Activated T-cell treated with anti-CD3 and anti-CD28 coated beads, Interleukin-2, amount 50 U/mL, for 24 hours (primary cell): ENCODE measurements at regions not wholly inside any gene's neighbourhood (a gene's known extent, or its start where the extent isn't known, plus 50 kb on each side); places are given as distances from the start of the nearest gene placed in this dataset.

Experiments used
- DNase-seq: peaks from one replicate; pipeline ENCODE4 v3.0.0-alpha.2; 2020
- H3K27ac Mint-ChIP-seq: 2 replicates; pipeline ENCODE4 v1.8.0; 2020; ENCODE audit warnings: mild to moderate bottlenecking, mixed read lengths
- H3K27me3 Mint-ChIP-seq: 2 replicates; pipeline ENCODE4 v1.8.0; 2020; ENCODE audit warnings: mixed read lengths
- H3K36me3 Mint-ChIP-seq: 2 replicates; pipeline ENCODE4 v1.8.0; 2020; ENCODE audit warnings: low read depth, mixed read lengths
- H3K4me1 Mint-ChIP-seq: 2 replicates; pipeline ENCODE4 v1.8.0; 2020; ENCODE audit warnings: low read depth, mixed read lengths
- H3K4me3 Mint-ChIP-seq: 2 replicates; pipeline ENCODE4 v1.8.0; 2020; ENCODE audit warnings: mild to moderate bottlenecking, moderate library complexity, mixed read lengths
- H3K9me3 Mint-ChIP-seq: 2 replicates; pipeline ENCODE4 v1.8.0; 2020; ENCODE audit warnings: mixed read lengths

- Mint-ChIP-seq H3K27ac (no peak overlapping the region), H3K4me3 (no peak overlapping the region), H3K27me3 (no peaks in the 10 kb centered on the region), H3K4me1 (no peaks in the 10 kb centered on the region), H3K9me3 (no peaks in the 10 kb centered on the region), H3K36me3 (no peaks in the 10 kb centered on the region)
- DNase-seq, result no peak
Observed at GRCh38 chr2:191593622-191594385, 84.1 kb upstream of the NABP1 start.

DNA sequence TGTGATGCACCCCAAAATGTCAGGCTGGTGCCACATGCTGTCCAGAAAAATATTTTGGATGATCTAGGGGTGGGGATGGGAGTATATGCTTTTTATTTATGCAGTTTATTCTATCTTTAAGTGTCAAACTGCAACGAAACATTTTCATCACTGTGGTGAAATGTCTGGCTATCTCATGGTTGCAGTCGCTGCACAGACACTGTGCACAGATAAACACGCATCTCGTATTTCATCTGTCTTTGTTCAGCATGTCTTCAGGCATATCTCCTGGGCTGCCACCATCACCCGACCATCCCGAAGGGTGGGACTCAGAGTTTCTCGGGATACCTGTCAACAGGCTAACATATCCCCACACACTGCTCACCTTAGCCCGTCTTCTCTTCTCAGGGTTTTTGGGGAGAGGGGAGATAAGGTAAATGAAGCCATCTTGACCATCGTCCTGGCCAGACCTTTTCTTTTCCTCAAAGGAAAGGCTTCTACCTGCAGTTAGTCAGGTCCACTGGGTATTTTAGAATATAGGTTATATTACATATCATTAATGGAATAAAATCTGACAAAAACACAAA is 80.7 kb upstream of the NABP1 start:
- Mint-ChIP-seq H3K27ac (no peak overlapping the region), H3K27me3 (no peaks in the 10 kb centered on the region), H3K36me3 (no peaks in the 10 kb centered on the region), H3K9me3 (no peaks in the 10 kb centered on the region), H3K4me3 (no peak overlapping the region), H3K4me1 (peaks cover 3% of the 10 kb centered on the region)
- no peak for DNase-seq

DNA sequence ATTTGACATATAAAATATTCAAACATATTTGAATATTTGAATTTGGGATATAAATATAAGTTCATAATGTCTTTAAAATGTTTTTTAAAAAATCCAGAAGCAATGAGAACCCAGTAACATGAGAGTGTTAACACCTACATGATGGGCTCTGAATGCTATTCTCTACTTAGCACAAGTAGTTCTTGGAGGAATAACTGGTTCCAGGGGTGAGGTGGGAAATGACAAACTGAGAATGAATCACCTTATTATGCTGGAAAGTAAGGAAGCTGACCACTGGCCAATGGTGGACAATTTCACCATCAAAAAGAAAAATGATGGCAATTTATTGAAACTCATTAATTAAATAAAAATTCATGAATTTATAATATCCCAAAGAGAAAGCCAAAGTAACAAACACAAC is 79.6 kb upstream of the NABP1 start:
- H3K27ac Mint-ChIP-seq, result no peak overlapping the region
- H3K36me3 Mint-ChIP-seq, result no peaks in the 10 kb centered on the region
- H3K4me1 Mint-ChIP-seq, result peaks cover 3% of the 10 kb centered on the region
- no peaks in the 10 kb centered on the region for H3K9me3 Mint-ChIP-seq
- H3K27me3 Mint-ChIP-seq, result no peaks in the 10 kb centered on the region
- H3K4me3 Mint-ChIP-seq, result no peak overlapping the region
- DNase-seq, result no peak

DNA sequence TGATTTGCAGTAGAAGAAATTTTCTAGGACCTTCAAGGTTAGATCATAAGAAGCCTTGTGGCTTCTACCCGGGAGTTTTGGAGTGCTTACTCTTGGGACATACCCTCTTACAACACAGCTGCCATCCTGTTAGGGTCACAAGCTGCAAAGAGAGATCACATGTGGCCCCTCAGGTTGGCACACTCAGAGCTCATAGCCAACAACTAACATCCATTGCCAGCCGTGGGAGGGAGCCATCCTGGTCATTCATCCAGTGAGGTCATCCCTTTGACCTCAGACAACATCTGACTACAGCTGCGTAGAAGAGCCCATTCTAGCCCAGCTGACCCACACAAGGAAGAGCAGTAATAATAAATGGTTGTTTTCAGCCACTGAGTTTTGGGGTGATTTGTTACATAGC is 76.9 kb upstream of the NABP1 start:
- DNase-seq, result no peak
- Mint-ChIP-seq H3K36me3 (no peaks in the 10 kb centered on the region), H3K4me1 (peaks cover 3% of the 10 kb centered on the region), H3K27me3 (no peaks in the 10 kb centered on the region), H3K9me3 (no peaks in the 10 kb centered on the region), H3K27ac (no peak overlapping the region), H3K4me3 (no peak overlapping the region)

DNA sequence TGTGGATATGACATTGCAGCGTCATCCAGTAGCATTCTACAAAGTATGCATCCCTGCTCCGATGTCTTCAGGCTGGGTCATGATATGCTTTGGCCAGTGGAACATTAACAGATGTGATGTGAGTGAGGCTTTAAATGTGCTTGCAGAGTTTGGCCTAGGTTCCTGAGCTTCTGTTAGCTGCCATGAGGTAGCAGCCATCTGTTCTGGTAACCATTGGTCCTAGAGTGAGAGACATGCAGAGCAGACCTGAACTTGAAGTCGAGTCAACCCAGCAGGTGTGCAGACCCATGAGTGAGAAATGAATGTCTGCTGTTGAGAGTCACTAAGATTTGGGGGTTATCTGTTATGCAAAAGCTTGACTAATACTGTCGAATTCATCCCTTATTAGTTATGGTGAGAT is 73.8 kb upstream of the NABP1 start:
- Mint-ChIP-seq H3K27ac (no peak overlapping the region), H3K27me3 (no peaks in the 10 kb centered on the region), H3K4me3 (no peak overlapping the region), H3K4me1 (peaks cover 3% of the 10 kb centered on the region), H3K9me3 (no peaks in the 10 kb centered on the region), H3K36me3 (no peaks in the 10 kb centered on the region)
- no peak for DNase-seq

DNA sequence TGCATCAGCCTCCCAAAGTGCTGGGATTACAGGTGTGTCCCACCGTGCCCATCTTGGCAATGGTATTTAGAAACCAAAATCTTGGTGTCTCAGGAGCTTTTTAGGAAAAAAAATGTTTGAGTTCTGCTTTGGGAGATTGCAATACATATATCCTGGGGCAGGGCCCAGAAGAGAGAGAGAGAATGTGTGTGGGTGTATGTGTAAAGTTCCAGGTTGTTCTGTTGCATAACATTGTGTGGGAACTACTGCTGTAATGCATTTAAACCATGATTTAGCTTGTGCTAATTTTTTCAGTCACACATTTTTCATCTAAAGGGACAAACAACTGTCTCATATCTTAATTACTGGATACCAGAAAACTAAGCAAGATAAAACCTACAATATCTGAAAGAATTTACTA is 70.8 kb upstream of the NABP1 start:
- H3K4me3 Mint-ChIP-seq, result no peak overlapping the region
- no peak overlapping the region for H3K27ac Mint-ChIP-seq
- H3K9me3 Mint-ChIP-seq, result no peaks in the 10 kb centered on the region
- no peaks in the 10 kb centered on the region for H3K27me3 Mint-ChIP-seq
- no peaks in the 10 kb centered on the region for H3K4me1 Mint-ChIP-seq
- no peak for DNase-seq
- H3K36me3 Mint-ChIP-seq, result no peaks in the 10 kb centered on the region

GRCh38 chr2:191610756-191611155 is 67.2 kb upstream of the NABP1 start:
- H3K9me3 Mint-ChIP-seq, result no peaks in the 10 kb centered on the region
- H3K4me1 Mint-ChIP-seq, result peaks cover 5% of the 10 kb centered on the region
- H3K4me3 Mint-ChIP-seq, result no peak overlapping the region
- DNase-seq, result no peak
- H3K27me3 Mint-ChIP-seq, result no peaks in the 10 kb centered on the region
- H3K27ac Mint-ChIP-seq, result no peak overlapping the region
- no peaks in the 10 kb centered on the region for H3K36me3 Mint-ChIP-seq

- peaks cover 10% of the 10 kb centered on the region for H3K4me1 Mint-ChIP-seq
- no peaks in the 10 kb centered on the region for H3K27me3 Mint-ChIP-seq
- H3K9me3 Mint-ChIP-seq, result no peaks in the 10 kb centered on the region
- H3K4me3 Mint-ChIP-seq, result no peak overlapping the region
- DNase-seq, result no peak
- no peaks in the 10 kb centered on the region for H3K36me3 Mint-ChIP-seq
- no peak overlapping the region for H3K27ac Mint-ChIP-seq
Observed at GRCh38 chr2:191611614-191612013, 66.3 kb upstream of the NABP1 start.

DNA sequence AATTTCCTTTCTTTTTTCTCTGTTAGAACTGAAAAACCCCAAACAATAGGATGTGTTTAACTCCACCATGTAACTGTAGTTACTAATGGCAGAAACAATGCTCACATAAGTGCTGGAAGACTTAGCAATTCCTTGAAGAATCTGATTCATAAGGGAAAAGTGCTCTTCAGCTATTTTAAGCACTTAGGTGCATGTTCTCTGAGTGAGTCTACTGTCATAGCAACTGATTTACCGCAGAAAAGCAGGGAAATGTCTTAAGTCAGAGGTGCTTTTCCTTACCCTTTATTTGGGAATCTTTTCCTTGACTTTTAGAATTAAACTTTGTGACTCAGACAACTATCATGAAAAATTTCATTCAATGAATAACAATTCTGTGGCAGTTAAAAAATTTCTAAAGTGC is 65.4 kb upstream of the NABP1 start:
- Mint-ChIP-seq H3K9me3 (no peaks in the 10 kb centered on the region), H3K4me1 (peaks cover 14% of the 10 kb centered on the region), H3K27me3 (no peaks in the 10 kb centered on the region), H3K4me3 (no peak overlapping the region), H3K36me3 (no peaks in the 10 kb centered on the region), H3K27ac (no peak overlapping the region)
- DNase-seq, result no peak

GRCh38 chr2:191614759-191615158 is 63.2 kb upstream of the NABP1 start:
- Mint-ChIP-seq H3K27ac (no peak overlapping the region), H3K36me3 (no peaks in the 10 kb centered on the region), H3K27me3 (no peaks in the 10 kb centered on the region), H3K9me3 (no peaks in the 10 kb centered on the region), H3K4me1 (peaks cover 37% of the 10 kb centered on the region), H3K4me3 (no peak overlapping the region)
- DNase-seq, result no peak

- DNase-seq, result no peak
- H3K36me3 Mint-ChIP-seq, result no peaks in the 10 kb centered on the region
- no peaks in the 10 kb centered on the region for H3K27me3 Mint-ChIP-seq
- H3K9me3 Mint-ChIP-seq, result no peaks in the 10 kb centered on the region
- H3K27ac Mint-ChIP-seq, result no peak overlapping the region
- H3K4me3 Mint-ChIP-seq, result no peak overlapping the region
- H3K4me1 Mint-ChIP-seq, result peaks cover 43% of the 10 kb centered on the region
Observed at GRCh38 chr2:191615596-191615995, 62.3 kb upstream of the NABP1 start.

- Mint-ChIP-seq H3K4me1 (peaks cover 55% of the 10 kb centered on the region), H3K4me3 (peak overlapping the region; percentile 23), H3K9me3 (peaks cover 2% of the 10 kb centered on the region), H3K36me3 (no peaks in the 10 kb centered on the region), H3K27me3 (no peaks in the 10 kb centered on the region), H3K27ac (peak overlapping the region; percentile 90)
- DNase-seq, result peak; percentile 42
Observed at GRCh38 chr2:191617575-191617974, 60.4 kb upstream of the NABP1 start.

DNA sequence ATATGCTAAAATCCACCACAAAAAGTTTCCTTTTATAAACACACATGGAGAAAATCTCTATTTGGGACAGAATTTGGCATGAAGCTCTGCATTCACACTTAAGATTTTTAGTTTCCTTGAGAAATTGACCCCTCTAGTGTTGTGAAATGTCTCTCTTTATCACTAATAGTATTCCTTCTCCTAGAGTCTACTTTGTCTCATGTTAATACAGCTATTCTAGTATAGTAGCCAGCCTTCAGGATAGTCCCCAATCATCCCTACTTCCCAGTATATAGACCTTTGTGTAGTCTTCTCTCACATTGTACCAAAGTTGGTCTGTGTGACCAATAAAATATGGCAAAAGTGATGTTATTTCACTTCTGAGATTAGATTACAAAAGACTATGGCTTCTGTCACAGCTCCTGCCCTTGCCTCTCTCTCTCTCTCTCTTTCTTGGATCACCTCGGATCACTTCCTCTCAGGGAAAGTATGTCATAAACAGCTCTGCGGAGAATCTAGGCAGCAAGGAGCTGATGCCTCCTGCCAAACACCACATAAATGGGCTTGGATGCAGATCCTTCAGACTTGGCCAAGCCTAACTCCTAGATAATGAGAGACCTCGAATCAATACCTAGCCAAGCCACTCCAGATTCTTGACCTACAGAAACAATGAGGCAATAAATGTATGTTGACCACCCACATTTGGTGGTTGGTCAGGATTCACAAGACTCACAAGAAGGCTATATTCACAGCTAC is 59.7 kb upstream of the NABP1 start:
- H3K27ac Mint-ChIP-seq, result peak overlapping the region; percentile 90
- DNase-seq, result no peak
- H3K27me3 Mint-ChIP-seq, result no peaks in the 10 kb centered on the region

GRCh38 chr2:191618786-191619185 is 59.1 kb upstream of the NABP1 start:
- peak overlapping the region; percentile 90 for H3K27ac Mint-ChIP-seq
- H3K9me3 Mint-ChIP-seq, result peaks cover 2% of the 10 kb centered on the region
- H3K27me3 Mint-ChIP-seq, result no peaks in the 10 kb centered on the region
- no peaks in the 10 kb centered on the region for H3K36me3 Mint-ChIP-seq
- peaks cover 63% of the 10 kb centered on the region for H3K4me1 Mint-ChIP-seq
- no peak overlapping the region for H3K4me3 Mint-ChIP-seq
- no peak for DNase-seq

More for the DNA sequence above, 59.7 kb upstream of the NABP1 start:
- peaks cover 58% of the 10 kb centered on the region for H3K4me1 Mint-ChIP-seq
- H3K4me3 Mint-ChIP-seq, result peak overlapping the region; percentile 23
- peaks cover 2% of the 10 kb centered on the region for H3K9me3 Mint-ChIP-seq
- H3K36me3 Mint-ChIP-seq, result no peaks in the 10 kb centered on the region

GRCh38 chr2:191620144-191620543 is 57.8 kb upstream of the NABP1 start:
- no peak for DNase-seq
- peaks cover 2% of the 10 kb centered on the region for H3K9me3 Mint-ChIP-seq
- peaks cover 73% of the 10 kb centered on the region for H3K4me1 Mint-ChIP-seq
- no peak overlapping the region for H3K4me3 Mint-ChIP-seq
- H3K27me3 Mint-ChIP-seq, result no peaks in the 10 kb centered on the region
- peak overlapping the region; percentile 82 for H3K27ac Mint-ChIP-seq
- H3K36me3 Mint-ChIP-seq, result no peaks in the 10 kb centered on the region
